Vagina (tissue), 2 donors: ENCODE measurements at regions not wholly inside any gene's neighbourhood (a gene's known extent, or its start where the extent isn't known, plus 50 kb on each side); places are given as distances from the start of the nearest gene placed in this dataset.

Experiments used
- POLR2A ChIP-seq, 2 donors: fragments of 450-650 bp; IDR thresholded peaks; one replicate each; pipeline ENCODE4 v1.6.1; 2017; ENCODE audit warnings: antibody characterized with exemption in 2 of 2, mild to moderate bottlenecking in 2 of 2, moderate library complexity in 2 of 2
- TF ChIP-seq, protein P1 (sequence below), 3 experiments: fragments of 450-650 bp in 2 of 3; fragments of 200-600 bp in 1 of 3; sonication (generic) in 1 of 3; IDR thresholded peaks; one replicate each; pipeline ENCODE4 v1.5.1; 2017 to 2019; ENCODE audit warnings: antibody characterized with exemption in 3 of 3, mild to moderate bottlenecking in 2 of 3, moderate library complexity in 2 of 3

DNA sequence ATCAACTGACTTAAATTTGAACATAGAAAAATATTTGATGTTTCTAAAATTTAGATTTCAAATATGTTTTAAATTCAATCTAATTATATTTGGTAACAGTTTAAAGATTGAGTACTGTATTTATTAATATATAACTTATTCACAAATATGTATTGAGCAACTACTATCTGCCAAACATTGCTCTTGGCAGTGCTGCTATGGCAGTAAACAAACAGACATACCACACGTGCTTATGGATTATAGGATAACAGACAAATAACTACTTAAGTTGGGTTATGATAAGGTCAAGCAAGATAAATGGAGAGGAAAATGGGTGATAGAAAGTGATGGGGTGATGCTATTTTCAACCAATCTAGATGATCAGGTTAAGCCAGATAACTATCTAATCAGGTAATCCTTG is 538.1 kb downstream of the C12orf50 start:
- TF ChIP-seq, protein P1, sequence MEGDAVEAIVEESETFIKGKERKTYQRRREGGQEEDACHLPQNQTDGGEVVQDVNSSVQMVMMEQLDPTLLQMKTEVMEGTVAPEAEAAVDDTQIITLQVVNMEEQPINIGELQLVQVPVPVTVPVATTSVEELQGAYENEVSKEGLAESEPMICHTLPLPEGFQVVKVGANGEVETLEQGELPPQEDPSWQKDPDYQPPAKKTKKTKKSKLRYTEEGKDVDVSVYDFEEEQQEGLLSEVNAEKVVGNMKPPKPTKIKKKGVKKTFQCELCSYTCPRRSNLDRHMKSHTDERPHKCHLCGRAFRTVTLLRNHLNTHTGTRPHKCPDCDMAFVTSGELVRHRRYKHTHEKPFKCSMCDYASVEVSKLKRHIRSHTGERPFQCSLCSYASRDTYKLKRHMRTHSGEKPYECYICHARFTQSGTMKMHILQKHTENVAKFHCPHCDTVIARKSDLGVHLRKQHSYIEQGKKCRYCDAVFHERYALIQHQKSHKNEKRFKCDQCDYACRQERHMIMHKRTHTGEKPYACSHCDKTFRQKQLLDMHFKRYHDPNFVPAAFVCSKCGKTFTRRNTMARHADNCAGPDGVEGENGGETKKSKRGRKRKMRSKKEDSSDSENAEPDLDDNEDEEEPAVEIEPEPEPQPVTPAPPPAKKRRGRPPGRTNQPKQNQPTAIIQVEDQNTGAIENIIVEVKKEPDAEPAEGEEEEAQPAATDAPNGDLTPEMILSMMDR (IDR thresholded peaks at IDR 0.05): no peak
- no peak for TF ChIP-seq POLR2A (IDR thresholded peaks at IDR 0.05)
